Liver (tissue), 3 donors: ENCODE measurements at regions not wholly inside any gene's neighbourhood (a gene's known extent, or its start where the extent isn't known, plus 50 kb on each side); places are given as distances from the start of the nearest gene placed in this dataset.

Experiments
- HNF4G ChIP-seq: IDR thresholded peaks from 2 replicates; pipeline ENCODE4 v1.6.1; 2016; ENCODE audit warnings: antibody characterized with exemption
- JUND ChIP-seq, 2 donors: IDR thresholded peaks; 2 replicates each; pipeline ENCODE4 v1.6.1; 2016; ENCODE audit warnings: antibody characterized with exemption in 2 of 2
- RAD21 ChIP-seq, 2 donors: IDR thresholded peaks; 2 replicates each; pipeline ENCODE4 v1.6.1; 2016; ENCODE audit warnings: antibody characterized with exemption in 2 of 2, mild to moderate bottlenecking in 2 of 2
- TAF1 ChIP-seq: conservative IDR thresholded peaks from 2 replicates; pipeline ENCODE4 v1.6.1; 2016; ENCODE audit warnings: antibody characterized with exemption, mild to moderate bottlenecking
- YY1 ChIP-seq: IDR thresholded peaks from 2 replicates; pipeline ENCODE4 v1.6.1; 2016; ENCODE audit warnings: antibody characterized with exemption, mild to moderate bottlenecking
- TF ChIP-seq, protein P1 (sequence below): fragments of 150-350 bp; IDR thresholded peaks from 2 replicates; pipeline ENCODE4 v1.5.1; 2017; ENCODE audit warnings: improper control_type of control experiment, low read depth, low read length; ENCODE audit not compliant: missing input control
- TF ChIP-seq, protein P2 (sequence below): IDR thresholded peaks from 2 replicates; pipeline ENCODE4 v1.6.1; 2016; ENCODE audit warnings: antibody characterized with exemption, mild to moderate bottlenecking
- TF ChIP-seq, protein P3 (sequence below): IDR thresholded peaks from 2 replicates; pipeline ENCODE4 v1.6.1; 2016; ENCODE audit warnings: antibody characterized with exemption
- TF ChIP-seq, protein P4 (sequence below): IDR thresholded peaks from 2 replicates; pipeline ENCODE4 v1.6.1; 2016; ENCODE audit warnings: antibody characterized with exemption
- donor health status: healthy.
- donor health status: healthy.

DNA sequence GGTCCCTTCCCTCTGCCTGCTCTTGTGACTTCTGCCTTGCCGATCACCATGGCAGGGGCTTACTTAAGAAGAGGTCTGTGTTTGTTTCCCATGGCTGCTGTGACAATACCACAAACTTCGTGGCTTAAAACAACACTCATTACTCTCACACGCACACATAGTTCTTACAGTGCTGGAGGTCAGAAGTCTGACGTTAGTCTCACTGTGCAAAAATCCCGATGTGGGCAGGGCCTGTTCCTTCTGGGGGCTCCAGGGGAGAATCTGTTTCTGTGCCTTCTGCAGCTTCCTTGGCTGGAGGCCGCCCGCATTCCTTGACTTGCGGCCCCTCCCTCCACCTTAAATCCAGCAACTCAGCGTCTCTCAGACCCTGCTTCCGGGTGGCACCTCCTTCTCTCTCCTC is 249.2 kb upstream of the GSE1 start:
- TF ChIP-seq, protein P1, sequence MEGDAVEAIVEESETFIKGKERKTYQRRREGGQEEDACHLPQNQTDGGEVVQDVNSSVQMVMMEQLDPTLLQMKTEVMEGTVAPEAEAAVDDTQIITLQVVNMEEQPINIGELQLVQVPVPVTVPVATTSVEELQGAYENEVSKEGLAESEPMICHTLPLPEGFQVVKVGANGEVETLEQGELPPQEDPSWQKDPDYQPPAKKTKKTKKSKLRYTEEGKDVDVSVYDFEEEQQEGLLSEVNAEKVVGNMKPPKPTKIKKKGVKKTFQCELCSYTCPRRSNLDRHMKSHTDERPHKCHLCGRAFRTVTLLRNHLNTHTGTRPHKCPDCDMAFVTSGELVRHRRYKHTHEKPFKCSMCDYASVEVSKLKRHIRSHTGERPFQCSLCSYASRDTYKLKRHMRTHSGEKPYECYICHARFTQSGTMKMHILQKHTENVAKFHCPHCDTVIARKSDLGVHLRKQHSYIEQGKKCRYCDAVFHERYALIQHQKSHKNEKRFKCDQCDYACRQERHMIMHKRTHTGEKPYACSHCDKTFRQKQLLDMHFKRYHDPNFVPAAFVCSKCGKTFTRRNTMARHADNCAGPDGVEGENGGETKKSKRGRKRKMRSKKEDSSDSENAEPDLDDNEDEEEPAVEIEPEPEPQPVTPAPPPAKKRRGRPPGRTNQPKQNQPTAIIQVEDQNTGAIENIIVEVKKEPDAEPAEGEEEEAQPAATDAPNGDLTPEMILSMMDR, result no peak
- TF ChIP-seq, protein P2, sequence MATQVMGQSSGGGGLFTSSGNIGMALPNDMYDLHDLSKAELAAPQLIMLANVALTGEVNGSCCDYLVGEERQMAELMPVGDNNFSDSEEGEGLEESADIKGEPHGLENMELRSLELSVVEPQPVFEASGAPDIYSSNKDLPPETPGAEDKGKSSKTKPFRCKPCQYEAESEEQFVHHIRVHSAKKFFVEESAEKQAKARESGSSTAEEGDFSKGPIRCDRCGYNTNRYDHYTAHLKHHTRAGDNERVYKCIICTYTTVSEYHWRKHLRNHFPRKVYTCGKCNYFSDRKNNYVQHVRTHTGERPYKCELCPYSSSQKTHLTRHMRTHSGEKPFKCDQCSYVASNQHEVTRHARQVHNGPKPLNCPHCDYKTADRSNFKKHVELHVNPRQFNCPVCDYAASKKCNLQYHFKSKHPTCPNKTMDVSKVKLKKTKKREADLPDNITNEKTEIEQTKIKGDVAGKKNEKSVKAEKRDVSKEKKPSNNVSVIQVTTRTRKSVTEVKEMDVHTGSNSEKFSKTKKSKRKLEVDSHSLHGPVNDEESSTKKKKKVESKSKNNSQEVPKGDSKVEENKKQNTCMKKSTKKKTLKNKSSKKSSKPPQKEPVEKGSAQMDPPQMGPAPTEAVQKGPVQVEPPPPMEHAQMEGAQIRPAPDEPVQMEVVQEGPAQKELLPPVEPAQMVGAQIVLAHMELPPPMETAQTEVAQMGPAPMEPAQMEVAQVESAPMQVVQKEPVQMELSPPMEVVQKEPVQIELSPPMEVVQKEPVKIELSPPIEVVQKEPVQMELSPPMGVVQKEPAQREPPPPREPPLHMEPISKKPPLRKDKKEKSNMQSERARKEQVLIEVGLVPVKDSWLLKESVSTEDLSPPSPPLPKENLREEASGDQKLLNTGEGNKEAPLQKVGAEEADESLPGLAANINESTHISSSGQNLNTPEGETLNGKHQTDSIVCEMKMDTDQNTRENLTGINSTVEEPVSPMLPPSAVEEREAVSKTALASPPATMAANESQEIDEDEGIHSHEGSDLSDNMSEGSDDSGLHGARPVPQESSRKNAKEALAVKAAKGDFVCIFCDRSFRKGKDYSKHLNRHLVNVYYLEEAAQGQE, result no peak
- TF ChIP-seq TAF1 (no peak), HNF4G (no peak), JUND (IDR thresholded peaks at IDR 0.05) (no peak), RAD21 (IDR thresholded peaks at IDR 0.05) (no peak), YY1 (no peak)
- TF ChIP-seq, protein P3, sequence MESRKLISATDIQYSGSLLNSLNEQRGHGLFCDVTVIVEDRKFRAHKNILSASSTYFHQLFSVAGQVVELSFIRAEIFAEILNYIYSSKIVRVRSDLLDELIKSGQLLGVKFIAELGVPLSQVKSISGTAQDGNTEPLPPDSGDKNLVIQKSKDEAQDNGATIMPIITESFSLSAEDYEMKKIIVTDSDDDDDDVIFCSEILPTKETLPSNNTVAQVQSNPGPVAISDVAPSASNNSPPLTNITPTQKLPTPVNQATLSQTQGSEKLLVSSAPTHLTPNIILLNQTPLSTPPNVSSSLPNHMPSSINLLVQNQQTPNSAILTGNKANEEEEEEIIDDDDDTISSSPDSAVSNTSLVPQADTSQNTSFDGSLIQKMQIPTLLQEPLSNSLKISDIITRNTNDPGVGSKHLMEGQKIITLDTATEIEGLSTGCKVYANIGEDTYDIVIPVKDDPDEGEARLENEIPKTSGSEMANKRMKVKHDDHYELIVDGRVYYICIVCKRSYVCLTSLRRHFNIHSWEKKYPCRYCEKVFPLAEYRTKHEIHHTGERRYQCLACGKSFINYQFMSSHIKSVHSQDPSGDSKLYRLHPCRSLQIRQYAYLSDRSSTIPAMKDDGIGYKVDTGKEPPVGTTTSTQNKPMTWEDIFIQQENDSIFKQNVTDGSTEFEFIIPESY, result no peak
- TF ChIP-seq, protein P4, sequence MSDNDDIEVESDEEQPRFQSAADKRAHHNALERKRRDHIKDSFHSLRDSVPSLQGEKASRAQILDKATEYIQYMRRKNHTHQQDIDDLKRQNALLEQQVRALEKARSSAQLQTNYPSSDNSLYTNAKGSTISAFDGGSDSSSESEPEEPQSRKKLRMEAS, result no peak
